ENCODE measurements at regions not wholly inside any gene's neighbourhood (a gene's known extent, or its start where the extent isn't known, plus 50 kb on each side); places are given as distances from the start of the nearest gene placed in this dataset.
"Not testable (repeated sequence)": the region's sequence is repeated elsewhere in the genome, so short reads cannot be mapped to it uniquely, and the experiment has no call there.

DNA sequence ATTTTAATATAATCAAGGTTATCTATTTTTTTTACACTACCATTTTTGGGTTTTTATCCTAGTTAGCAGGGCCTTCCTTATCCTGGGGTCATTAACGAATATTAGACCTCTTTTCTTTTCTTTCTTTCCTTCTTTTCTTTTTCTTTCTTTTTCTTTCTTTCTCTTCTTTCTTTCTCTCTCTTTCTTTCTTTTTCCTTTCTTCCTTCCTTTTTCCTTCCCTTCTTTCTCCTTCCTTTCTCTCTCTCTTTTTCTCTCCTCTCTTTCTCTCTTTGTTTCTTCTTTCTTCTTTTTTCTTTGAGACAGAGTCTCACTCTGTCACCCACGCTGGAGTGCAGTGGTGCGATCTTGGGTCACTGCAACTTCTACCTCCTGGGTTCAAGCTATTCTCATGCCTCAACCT lies 120.4 kb upstream of the PDE7B start:
- no peak for DNase-seq

DNA sequence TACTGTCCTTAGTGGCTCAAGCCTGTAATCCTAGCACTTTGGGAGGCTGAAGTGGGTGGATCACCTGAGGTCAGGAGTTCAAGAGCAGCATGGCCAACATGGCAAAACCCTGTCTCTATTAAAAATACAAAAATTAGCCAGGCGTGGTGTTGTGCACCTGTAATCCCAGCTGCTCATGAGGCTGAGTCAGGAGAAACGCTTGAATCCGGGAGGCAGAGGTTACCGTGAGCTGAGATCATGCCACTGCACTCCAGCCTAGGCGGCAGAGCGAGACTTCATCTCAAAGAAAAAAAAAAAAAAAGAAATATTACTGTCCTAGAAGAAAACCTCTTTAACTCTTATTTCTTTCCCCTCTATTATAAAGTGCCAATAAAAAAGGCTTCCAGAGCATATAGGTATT lies 115.2 kb upstream of the PDE7B start:
- DNase-seq = not testable (repeated sequence)

DNA sequence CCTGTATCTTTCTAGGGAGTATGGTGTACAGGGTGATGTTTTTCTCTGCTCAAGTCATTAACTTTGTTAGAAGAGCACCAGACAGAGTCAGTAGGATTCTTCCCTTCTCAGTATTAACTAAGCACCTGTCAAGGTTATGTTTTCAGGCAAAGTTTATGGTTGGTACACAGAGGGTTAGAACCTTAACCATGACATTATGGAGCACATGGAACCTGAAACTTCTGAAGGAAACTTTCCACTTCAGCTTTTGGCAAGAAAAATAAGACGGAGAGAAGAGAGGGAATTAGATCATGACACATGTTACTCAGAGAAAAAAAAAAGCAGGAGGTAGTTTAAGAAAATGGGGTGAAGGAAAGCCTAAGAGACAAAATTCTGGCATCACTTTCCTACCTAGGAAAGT lies 112.9 kb upstream of the PDE7B start:
- DNase-seq = no peak

DNA sequence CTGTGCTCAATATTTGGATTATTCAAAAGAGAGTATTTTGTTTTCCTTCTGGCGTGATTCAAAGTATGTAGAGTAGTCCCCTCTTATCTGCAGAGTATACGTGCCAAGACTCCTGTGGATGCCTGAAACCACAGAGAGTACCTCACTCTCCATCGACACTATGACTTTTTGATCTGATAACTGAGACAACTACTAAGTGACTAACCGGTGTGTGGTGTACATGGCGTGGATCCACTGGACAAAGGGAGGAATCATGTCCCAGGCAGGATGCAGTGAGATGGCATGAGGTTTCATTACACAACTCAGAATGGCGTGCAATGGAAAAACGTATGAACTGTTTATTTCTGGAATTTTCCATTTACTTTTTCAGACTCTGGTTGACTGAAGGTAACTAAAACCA lies 112.2 kb upstream of the PDE7B start:
- no peak for DNase-seq

DNA sequence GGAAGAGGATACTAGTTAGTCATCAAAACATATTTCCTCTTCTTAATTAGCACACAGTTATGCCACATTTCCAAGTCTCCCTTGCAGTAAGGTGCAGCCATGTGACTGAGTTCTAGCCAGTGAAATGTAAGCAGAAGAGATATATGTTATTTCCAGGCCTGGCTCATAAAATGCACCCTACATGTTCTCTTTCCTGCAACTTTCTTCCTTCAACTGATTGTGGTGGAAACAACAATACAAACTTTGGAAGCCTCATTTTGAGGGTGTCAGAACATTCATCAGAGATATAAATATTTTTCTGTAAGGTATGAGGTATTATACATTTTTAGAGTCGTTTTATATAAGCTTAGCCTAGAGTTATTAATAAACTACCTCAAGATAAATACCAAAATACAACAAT lies 110.9 kb upstream of the PDE7B start:
- DNase-seq = no peak

DNA sequence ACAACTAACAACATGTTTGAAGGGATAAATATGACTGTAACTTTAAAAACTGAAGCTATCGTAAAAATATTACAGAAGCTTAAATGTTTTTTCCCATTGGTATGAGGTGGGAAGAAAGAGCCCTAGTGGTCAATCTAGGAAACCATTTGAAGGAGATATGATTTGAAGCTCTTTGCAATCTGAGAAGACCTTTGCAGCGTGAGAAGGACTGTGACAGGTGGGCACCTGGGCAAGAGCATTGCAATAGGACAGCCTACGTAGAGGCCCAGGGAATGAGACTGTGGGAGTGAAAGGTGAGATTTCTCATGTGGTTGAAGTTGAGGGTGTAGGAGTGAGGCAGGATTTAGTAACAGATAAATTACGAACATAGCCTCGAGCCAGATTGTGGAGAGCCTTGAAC lies 108.0 kb upstream of the PDE7B start:
- DNase-seq = no peak

DNA sequence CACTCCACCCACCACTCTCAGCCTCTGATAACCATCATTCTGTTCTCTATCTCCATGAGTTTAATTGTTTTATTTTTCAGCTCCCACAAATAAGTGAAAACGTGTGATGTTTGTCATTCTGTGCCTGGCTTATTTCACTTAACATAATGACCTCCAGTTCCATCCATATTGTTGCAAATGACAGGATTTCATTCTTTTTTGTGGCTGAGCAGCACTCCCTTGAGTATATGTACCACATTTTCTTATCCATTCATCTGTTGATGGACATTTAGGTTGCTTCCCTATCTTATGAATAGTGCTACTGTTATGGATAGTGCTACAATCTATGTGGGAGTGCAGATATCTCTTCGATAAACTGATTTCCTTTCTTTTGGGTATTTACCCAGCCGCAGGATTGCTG lies 103.3 kb upstream of the PDE7B start:
- DNase-seq = no peak

DNA sequence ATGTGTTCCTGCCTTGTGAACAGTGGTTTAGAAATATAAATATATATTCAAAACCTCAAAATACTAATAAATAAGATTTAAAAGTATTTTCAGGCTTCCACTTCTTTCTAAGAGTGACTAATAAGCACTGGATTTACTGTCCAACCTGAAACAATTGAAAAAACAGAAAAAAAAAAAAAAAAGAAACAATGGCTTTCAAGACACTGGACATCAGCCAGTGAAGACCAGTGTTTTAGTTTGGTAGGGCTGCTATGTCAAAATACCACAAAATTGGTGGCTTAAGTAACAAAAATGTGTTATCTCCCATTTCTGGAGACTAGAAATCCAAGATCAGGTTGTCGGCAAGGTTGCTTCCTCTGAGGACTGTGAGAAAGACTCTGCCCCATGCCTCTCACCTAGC lies 101.4 kb upstream of the PDE7B start:
- DNase-seq = no peak

DNA sequence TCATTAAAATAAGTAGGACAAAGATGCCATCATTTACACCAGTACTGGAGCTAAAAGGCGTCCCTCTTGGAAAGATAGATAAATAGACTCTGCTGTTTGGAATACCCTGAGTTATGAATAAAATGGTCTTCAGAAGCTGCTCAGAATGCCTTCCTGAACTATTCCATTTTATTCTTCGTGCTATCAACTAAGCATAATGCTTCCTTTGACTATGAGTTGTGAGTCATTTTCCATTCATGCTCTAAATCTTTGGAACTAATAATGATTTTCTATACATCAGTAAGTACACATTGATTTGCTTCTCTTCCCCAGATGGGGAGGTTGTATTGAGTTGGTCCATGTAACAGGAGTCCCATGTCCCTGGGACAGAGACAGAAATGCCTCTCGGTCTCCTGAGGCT lies 98.3 kb upstream of the PDE7B start:
- no peak for DNase-seq

DNA sequence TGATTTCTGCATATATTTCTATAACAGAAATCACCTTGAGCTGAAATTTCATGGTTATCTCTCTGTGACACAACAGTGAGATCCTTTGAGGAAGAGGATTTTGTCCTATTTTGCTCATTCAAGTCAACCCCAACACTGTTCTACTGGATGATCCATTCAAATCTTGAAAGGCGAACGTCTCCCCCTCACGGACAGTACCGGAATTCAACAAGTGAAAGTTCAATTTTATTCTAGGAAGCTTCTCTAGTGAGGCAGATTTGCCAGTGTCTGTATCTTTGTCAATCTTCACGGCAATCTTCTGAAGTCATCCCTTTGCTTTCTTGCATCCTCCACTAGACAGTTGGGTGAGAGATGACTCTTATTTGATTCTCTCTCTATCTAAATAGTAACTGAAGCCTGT lies 91.7 kb upstream of the PDE7B start:
- DNase-seq = no peak

DNA sequence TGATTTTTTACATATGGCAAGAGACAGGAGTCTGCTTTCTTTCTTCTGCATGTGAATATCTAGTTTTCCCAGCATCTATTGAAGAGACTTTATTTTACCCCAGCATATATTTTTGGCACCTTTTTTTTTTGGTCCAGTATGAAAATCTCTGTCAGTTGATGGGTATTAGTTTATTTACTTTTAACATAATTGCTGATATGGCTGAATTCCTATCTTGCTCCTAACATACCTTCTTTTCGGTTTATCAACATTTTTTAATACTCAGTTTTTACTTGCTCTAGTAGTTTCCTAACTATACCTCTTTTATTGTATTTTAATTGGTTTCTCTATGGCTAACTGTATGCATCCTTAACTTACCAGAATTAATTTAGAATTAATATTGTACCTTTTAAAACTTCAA lies 77.5 kb upstream of the PDE7B start:
- DNase-seq = no peak

DNA sequence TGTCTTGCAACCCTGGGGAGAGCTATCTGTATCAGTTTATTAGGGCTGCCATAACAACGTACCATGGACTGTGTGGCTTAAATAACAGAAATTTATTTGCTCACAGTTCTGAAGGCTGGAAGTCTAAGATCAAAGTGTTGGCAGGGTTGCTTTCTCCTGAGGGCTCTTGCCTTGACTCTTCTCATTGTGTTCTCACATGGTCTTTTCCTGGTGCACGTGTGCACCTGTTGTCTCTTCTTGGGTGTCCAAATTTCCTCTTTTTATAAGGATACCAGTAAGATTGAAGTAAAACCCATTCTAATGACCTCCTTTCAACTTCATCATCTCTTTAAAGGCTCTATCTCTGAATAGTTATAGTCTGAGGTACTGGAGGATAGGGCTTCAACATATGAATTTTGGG lies 72.3 kb upstream of the PDE7B start:
- no peak for DNase-seq

DNA sequence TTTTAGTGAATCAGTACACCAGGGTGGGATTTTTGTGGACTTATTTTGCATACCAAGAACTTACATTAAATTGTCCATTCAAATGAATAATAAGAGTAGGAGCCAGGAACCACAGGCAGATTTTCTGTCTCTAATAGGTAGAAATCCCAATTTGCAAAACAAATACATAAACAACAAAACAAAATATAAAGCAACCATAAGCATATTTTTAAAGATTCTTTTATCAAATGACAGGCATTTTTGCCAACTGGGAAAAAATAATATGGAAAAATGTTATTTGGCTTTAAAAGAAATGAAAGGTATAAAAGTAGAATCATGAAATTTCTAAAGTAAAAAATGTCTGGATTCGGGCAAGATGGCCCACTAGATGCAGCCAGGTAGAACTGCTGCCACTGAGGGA lies 71.2 kb upstream of the PDE7B start:
- DNase-seq = no peak

DNA sequence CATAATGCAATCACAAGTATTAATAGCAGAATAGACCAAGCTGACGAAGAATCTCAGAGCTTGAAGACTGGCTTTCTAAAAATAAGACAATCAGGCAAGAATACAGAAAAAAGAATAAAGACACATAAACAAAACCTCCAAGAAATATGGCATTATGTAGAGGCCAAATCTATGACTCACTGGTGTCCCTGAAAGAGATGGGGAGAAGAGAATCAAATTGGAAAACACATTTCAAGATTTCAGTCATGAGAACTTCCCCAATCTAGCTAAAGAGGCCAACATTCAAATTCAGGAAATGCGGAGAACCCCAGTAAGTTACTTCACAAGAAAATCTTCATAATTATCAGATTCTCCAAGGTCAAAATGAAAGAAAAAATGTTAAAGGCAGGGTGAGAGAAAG lies 69.0 kb upstream of the PDE7B start:
- no peak for DNase-seq

DNA sequence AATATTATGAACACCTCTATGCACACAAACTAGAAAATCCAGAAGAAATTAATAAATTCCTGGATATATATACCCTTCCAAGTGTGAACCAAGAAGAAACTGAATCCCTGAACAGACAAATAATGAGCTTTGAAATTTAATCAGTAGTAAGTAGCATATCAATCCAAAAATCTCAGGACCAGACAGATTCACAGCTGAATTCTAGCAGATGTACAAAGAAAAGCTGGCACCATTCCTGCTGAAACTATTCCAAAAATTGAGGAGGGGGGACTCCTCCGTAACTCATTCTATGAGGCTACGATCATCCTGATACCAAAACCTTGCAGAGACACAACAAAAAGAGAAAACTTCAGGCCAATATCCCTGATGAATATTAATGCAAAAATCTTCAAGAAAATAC lies 67.0 kb upstream of the PDE7B start:
- no peak for DNase-seq

DNA sequence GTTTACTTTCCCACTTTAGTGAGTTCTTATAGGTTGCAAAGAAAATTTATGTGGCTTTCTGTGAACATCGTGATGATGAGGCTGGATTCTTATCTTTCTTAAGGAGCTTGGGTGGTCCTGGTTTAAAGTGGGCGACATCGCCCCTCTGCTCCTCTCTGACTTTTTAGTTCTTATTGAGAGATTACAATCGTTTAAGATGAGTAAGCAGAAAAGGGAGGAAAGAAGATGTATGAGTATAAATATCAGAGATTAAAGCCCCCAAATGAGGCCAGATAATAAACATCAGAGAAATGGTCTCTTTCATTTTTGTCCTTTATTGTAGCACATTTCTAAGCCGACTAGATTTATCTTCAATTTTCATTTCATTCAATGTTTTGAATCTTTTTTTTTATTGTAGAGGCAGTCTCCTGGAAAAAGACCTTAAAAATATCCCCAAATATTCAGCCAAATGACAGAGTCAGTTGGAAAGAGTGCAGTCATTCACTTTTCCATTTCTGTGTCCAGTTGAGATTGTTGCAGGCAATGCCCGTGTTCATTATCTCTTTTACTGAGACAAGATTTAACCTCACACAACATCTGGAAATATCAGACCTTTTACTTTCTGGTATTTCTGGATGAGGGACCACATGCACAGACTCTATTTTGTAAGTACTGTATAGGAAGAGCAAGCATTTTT lies 62.0 kb upstream of the PDE7B start:
- no peak for DNase-seq

DNA sequence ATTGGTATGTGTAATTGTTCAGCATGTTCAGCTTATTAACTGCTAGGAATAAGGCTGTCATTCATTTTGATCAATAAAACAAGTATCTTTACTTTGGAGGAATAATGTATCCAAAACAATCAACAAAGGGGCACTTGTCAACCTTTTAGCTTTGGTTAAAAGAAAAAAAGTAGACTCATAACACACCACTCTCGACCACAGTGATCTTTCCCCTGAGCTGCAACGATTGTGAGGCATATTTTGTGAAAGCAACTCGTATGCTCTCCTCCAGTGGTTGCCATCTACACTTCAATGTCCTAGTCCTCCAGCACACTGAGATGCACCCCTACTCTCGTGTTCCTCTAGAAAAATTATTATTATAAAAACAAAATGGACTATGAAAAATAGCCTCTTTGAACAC lies 60.1 kb upstream of the PDE7B start:
- DNase-seq = no peak

DNA sequence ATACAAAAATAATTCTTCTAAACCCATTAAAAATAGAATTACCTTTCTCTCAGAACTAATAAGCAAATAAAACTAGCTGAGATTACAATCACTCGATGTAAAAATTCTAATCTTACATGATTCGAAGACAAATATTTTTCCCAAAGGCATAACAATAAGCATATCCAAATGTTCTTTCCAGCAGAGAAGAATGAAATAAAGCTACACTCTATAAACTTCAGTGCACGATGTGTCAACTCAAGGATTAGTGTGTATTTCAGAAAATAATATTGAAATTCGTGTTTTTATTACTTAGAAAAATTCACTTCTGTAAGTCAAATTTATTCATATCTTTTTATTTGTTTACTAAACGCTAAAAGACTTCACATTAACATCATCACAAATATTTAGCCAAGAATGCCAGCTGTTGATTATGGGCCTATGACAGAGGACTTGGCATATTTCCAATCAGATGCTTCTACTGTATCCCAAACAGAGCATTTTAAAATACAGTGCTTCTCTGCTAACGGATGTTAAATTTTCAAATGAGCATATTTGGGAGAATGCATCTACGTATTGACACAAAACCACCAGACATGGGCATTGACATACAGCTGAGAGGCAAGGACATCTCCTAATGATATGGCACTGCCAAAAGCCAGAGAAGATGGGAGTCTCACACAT lies 54.7 kb upstream of the PDE7B start:
- DNase-seq = no peak

DNA sequence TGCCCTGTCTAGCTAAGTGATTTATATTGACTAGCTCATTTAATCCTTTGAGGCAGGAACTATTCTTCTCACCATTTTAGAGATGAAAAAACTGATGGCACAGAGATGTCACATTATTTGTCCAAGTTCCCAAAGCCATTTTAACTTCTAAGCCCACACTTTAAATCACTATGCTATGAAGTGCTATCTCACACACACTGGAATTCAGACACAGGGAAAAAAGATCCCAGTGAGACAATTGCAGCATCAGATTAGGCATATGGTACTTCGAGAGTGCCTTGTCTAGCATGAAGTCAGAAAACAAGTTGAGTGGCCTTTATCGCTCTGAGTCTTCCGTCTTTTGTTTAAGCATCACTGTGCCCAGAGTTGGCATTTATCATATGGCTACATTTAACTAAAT lies 54.1 kb upstream of the PDE7B start:
- DNase-seq = no peak

DNA sequence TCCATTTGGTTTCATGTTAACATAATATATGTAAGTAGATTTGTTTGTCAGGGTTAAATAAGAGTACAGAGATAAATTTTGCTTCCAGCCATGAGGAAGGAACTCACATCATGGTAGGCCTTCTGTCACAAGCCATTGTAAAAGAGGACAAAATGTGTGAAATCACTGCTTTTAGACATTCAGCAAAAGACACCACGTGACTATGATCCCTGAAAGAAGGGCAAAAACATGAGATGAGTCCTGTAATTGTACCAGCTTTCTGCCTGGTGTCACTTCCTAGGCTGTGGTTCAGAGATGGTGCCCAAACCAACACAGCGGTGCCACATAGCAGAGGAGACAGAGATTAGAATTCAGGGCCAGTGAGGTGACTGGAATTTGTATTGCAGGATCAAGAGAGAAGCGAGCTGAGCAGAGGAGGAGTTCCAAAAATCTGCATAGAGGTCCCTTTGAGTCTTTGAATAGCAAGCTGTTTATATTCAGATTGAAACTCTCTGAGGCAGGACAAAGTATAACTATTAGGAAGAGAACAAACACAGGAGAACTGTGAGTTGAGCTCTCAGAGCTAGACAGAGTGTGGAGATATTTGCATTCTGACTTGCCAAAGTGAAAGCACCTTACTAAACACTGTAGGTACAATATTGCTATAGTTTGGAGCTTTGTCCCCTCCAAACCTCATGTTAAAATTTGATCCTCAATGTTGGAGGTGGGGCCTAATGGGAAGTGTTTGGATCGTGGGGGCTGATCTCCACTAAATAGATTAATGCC lies 52.6 kb upstream of the PDE7B start:
- DNase-seq = no peak

All from DMS153 (cell line).